Thyroid gland (tissue), 4 donors: ENCODE measurements at regions not wholly inside any gene's neighbourhood (a gene's known extent, or its start where the extent isn't known, plus 50 kb on each side); places are given as distances from the start of the nearest gene placed in this dataset.

Source experiments
- DNase-seq, 2 donors: peaks; one replicate each; pipeline ENCODE4 v3.0.0-alpha.2; 2019
- H3K27ac ChIP-seq, 3 donors: fragments of 200-600 bp; sonication (generic); 1 replicate in 2 of 3; 2 replicates in 1 of 3; pipeline ENCODE4 v1.5.1; 2016 to 2019; ENCODE audit warnings: mild to moderate bottlenecking in 1 of 3, moderate library complexity in 1 of 3
- H3K27me3 ChIP-seq: fragments of 200-600 bp; sonication (generic); one replicate; pipeline ENCODE4 v1.5.1; 2019
- H3K36me3 ChIP-seq, 2 donors: fragments of 200-600 bp; sonication (generic); one replicate each; pipeline ENCODE4 v1.5.1; 2016 to 2019
- H3K4me1 ChIP-seq, 2 donors: fragments of 200-600 bp; sonication (generic); one replicate each; pipeline ENCODE4 v1.5.1; 2017 to 2019
- H3K4me3 ChIP-seq, 3 donors: fragments of 200-600 bp; sonication (generic); replicated peaks in 1 of 3; 1 replicate in 2 of 3; 2 replicates in 1 of 3; pipeline ENCODE4 v1.5.1; 2016; ENCODE audit warnings: mild to moderate bottlenecking in 1 of 3
- H3K9me3 ChIP-seq: fragments of 200-600 bp; sonication (generic); one replicate; pipeline ENCODE4 v1.5.1; 2017
- POLR2A ChIP-seq, 2 donors: fragments of 450-650 bp; IDR thresholded peaks; one replicate each; pipeline ENCODE4 v1.6.1; 2017; ENCODE audit warnings: antibody characterized with exemption in 2 of 2, mild to moderate bottlenecking in 2 of 2, moderate library complexity in 1 of 2
- WGBS, 2 donors: methylation state at CpG; one replicate each; pipeline ENCODE4 v1.1.5; 2017; 5-methylcytosine and 5-hydroxymethylcytosine counted together
- intact Hi-C: fragments of 100-400 bp; cut with DNase I; formaldehyde crosslinking; loops from one replicate; pipeline ENCODE4 v1.15.1; 2023
- TF ChIP-seq, protein P1 (sequence below), 6 experiments: fragments of 200-600 bp in 3 of 6; fragments of 450-650 bp in 3 of 6; sonication (generic) in 3 of 6; IDR thresholded peaks; one replicate each; pipeline ENCODE4 v1.5.1; 2016 to 2019; ENCODE audit warnings: antibody characterized with exemption in 6 of 6, mild to moderate bottlenecking in 2 of 6, inconsistent platforms in 1 of 6, moderate library complexity in 1 of 6

DNA sequence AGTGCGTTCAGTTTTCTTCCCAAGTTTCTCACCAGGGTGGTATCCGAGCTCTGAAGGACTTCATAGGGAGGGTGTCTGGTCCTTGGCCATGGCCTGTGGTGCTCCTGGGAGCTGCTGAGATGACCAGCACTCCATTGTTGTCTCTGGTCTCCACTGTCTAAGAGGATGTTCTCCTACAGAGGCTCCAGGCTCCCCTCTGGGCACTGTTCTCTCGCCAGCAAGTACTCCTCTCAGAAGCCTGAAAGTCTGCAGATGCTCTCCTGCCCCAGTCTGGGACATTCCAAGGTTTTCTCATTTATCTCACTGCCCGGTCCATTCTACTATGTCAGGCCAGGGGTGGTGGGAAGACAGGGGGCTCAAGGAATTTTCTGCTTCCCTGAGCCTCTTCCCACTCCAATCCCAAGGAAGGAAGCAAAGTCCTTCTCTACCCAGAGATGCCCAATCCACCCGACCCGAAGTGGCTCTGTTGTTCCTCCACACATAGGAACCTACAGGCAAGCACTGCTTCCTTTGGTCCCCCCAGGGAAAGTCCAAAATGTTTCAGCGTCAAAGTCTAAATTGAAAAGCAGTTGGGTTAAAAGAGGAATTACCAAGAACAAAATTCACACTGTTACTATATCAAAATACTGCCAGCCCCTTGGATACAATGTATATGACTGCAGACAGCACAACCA, 110.5 kb downstream of the GYPC start:
- WGBS, 2 donors, result 81 to 95% methylated on average over 5 to 6 of the region's 7 CpGs

DNA sequence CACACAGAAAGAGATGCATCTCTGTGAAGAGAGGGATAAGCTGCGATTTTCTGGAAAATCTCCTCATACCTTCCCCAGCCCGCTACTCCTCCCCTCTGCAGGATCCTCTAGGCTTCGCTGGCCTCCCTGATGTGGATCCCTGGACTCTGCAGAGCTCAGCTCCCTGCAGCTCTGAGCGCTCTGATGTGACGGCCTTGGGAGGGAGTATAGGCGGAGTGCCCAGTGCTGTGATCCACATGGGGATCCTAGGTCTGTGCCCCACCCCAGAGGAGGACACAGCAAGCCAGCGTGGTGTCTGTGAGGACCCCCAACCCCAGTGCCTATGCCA, 111.0 kb downstream of the GYPC start:
- TF ChIP-seq POLR2A (IDR thresholded peaks at IDR 0.05), result no peak
- TF ChIP-seq, protein P1, sequence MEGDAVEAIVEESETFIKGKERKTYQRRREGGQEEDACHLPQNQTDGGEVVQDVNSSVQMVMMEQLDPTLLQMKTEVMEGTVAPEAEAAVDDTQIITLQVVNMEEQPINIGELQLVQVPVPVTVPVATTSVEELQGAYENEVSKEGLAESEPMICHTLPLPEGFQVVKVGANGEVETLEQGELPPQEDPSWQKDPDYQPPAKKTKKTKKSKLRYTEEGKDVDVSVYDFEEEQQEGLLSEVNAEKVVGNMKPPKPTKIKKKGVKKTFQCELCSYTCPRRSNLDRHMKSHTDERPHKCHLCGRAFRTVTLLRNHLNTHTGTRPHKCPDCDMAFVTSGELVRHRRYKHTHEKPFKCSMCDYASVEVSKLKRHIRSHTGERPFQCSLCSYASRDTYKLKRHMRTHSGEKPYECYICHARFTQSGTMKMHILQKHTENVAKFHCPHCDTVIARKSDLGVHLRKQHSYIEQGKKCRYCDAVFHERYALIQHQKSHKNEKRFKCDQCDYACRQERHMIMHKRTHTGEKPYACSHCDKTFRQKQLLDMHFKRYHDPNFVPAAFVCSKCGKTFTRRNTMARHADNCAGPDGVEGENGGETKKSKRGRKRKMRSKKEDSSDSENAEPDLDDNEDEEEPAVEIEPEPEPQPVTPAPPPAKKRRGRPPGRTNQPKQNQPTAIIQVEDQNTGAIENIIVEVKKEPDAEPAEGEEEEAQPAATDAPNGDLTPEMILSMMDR (IDR thresholded peaks at IDR 0.05), result no peak
- no peak overlapping the region for H3K4me3 ChIP-seq
- H3K9me3 ChIP-seq, result no peaks in the 10 kb centered on the region
- H3K27me3 ChIP-seq, result no peaks in the 10 kb centered on the region
- 80 to 87% methylated on average over 4 to 5 of the region's 7 CpGs for WGBS, 2 donors
- no peak overlapping the region for H3K27ac ChIP-seq
- no peak for DNase-seq
- H3K36me3 ChIP-seq, result no peaks in the 10 kb centered on the region
- H3K4me1 ChIP-seq, result no peaks in the 10 kb centered on the region
- intact Hi-C loops, result no loop called here

More for the DNA sequence above, 110.5 kb downstream of the GYPC start:
- no peaks in the 10 kb centered on the region for H3K9me3 ChIP-seq
- TF ChIP-seq, protein P1 (IDR thresholded peaks at IDR 0.05), result no peak
- no peak for TF ChIP-seq POLR2A (IDR thresholded peaks at IDR 0.05)
- intact Hi-C loops, result no loop called here
- no peak overlapping the region for H3K4me3 ChIP-seq
- no peaks in the 10 kb centered on the region for H3K36me3 ChIP-seq
- no peak for DNase-seq
- H3K27me3 ChIP-seq, result no peaks in the 10 kb centered on the region
- no peak overlapping the region for H3K27ac ChIP-seq
- H3K4me1 ChIP-seq, result no peaks in the 10 kb centered on the region

DNA sequence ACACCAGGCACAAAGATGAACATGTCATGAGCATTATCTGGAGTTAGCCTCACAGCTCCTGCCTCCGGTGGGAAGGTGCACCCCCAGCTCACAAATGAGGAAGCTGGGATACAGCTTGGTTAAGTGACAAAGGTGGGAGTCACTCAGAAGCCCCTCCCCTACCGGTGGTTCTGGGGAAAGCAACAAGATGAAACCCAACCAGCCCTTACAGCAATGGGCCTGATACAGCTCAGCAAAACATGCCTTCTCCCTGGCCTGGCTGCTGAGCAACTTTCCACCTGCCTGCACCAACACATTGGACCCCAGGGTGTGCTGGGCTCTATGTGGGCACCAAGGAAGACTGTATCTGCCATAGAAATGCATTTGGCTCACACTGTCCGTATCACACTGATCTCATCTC, 113.2 kb downstream of the GYPC start:
- no peak for DNase-seq
- intact Hi-C loops, result no loop called here
- no peaks in the 10 kb centered on the region for H3K36me3 ChIP-seq
- no peaks in the 10 kb centered on the region for H3K9me3 ChIP-seq
- no peak overlapping the region for H3K27ac ChIP-seq
- TF ChIP-seq POLR2A (IDR thresholded peaks at IDR 0.05), result no peak
- TF ChIP-seq, protein P1 (IDR thresholded peaks at IDR 0.05), result no peak
- WGBS, 2 donors, result 75 to 83% methylated on average over 3 of the region's 3 CpGs
- H3K4me3 ChIP-seq, result no peak overlapping the region
- no peaks in the 10 kb centered on the region for H3K4me1 ChIP-seq
- no peaks in the 10 kb centered on the region for H3K27me3 ChIP-seq

DNA sequence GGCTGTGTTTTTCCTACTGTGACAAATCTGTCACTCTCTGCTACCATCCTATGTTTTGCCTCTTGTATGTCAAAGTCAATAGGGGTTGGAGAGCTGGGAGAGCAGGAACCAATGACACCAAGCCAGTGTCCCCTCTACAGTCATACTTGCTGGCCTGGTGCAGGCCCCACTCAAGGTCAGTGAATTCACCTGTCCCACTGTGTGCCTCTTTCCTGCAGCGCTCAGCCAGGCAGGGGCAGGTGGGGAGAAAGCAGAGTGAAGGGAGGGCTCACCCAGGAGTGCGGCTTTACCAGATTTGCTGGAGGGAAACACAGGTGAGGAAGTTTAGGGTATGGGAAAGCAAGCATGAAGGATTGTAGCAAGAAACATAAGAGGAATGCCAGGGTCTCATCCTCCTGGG, 114.5 kb downstream of the GYPC start:
- TF ChIP-seq POLR2A (IDR thresholded peaks at IDR 0.05), result no peak
- TF ChIP-seq, protein P1 (IDR thresholded peaks at IDR 0.05), result no peak
- 97 to 100% methylated on average over 2 of the region's 2 CpGs for WGBS, 2 donors
- Histone ChIP-seq H3K27me3 (no peaks in the 10 kb centered on the region), H3K4me3 (no peak overlapping the region), H3K4me1 (no peaks in the 10 kb centered on the region), H3K27ac (no peak overlapping the region), H3K36me3 (no peaks in the 10 kb centered on the region), H3K9me3 (no peaks in the 10 kb centered on the region)
- no peak for DNase-seq
- intact Hi-C loops, result loop anchor here (10.0 kb wide), 1 partner anchor 246 kb away; no protein-coding TSS in a partner anchor

DNA sequence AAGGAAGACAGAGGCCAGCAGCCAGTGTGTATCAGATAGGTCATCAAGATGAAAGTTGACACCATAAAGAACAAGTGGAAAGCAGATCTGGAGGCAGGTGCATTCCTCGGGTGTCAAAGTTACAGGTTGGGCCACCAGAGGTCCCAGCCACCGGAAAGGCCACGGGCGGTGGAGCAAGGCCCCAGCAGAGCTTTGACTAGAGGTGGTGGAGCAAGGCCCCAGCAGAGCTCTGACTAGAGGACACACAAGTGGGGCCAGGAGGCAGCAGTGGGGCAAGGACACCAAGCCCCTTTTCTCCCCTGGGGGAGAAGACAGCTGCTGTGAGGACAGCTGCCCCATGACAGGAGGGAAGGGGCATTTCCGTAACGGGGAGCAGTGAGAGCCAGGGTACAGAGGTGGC, 115.1 kb downstream of the GYPC start:
- H3K27me3 ChIP-seq, result no peaks in the 10 kb centered on the region
- H3K27ac ChIP-seq, result no peak overlapping the region
- no peak for TF ChIP-seq POLR2A (IDR thresholded peaks at IDR 0.05)
- no peaks in the 10 kb centered on the region for H3K4me1 ChIP-seq
- no peaks in the 10 kb centered on the region for H3K9me3 ChIP-seq
- no peak for DNase-seq
- H3K4me3 ChIP-seq, result no peak overlapping the region
- H3K36me3 ChIP-seq, result no peaks in the 10 kb centered on the region
- 87 to 95% methylated on average over 6 of the region's 6 CpGs for WGBS, 2 donors
- intact Hi-C loops, result loop anchor here (10.0 kb wide), 1 partner anchor 246 kb away; no protein-coding TSS in a partner anchor
